ELF-1 (cell line): ENCODE measurements at regions not wholly inside any gene's neighbourhood (a gene's known extent, or its start where the extent isn't known, plus 50 kb on each side); places are given as distances from the start of the nearest gene placed in this dataset.

ENCODE experiments used
- DNase-seq: peaks from one replicate; pipeline ENCODE4 v3.0.0-alpha.2; 2016; ENCODE audit warnings: low read depth, low spot score

DNA sequence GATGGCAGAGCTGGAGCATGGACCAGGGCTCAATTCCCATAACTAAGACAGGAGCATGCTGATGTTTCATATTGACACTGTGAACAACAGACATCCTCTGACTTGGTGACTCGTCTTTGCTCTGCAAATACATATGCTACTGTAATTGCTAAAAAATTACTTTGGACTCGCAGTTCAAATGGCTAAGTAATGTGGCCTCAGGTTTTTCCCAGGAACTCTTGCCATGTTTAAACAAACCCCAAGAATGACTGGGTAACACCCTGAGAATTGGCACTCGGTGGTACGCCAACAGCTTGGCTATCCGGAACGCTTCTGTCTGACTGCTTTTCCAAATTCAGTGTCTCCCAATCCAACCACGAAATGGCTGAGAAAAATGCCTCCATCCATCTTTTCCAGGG lies 456.7 kb upstream of the THBS1 start:
- no peak for DNase-seq

DNA sequence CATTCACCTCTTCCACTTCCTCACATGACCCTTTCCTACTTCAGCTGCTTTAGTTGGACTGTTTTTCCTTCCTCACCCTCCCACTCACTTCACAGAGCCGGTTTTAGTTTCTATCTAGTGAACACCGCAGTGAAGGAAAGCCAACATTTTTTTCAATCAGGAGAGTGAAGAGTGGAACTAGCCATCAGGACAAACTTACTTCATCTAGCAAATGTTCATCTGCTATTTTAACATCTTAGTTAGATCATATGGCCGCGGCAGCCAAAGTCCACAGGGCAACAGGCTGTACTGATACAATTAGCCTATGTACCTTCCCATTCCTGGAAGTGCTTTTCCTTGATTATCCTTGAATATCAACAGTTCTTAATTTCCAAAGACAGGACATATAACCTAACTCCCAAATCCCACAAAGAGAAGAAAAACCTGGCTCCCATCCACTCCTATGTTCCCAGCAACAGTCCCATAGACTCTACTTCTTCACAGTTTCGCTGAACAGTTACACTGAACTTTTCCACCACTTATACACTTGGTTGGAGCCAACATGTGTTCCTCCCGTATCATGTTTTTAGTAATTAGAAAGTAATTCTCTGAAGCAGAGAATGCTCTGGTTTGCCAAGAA lies 456.2 kb upstream of the THBS1 start:
- DNase-seq = no peak

- no peak for DNase-seq
Observed at GRCh38 chr15:39125226-39125625, 455.7 kb upstream of the THBS1 start.

GRCh38 chr15:39125904-39126303 lies 455.0 kb upstream of the THBS1 start:
- peak; percentile 30 for DNase-seq

- DNase-seq = no peak
Observed at GRCh38 chr15:39127151-39127790, 453.6 kb upstream of the THBS1 start.

DNA sequence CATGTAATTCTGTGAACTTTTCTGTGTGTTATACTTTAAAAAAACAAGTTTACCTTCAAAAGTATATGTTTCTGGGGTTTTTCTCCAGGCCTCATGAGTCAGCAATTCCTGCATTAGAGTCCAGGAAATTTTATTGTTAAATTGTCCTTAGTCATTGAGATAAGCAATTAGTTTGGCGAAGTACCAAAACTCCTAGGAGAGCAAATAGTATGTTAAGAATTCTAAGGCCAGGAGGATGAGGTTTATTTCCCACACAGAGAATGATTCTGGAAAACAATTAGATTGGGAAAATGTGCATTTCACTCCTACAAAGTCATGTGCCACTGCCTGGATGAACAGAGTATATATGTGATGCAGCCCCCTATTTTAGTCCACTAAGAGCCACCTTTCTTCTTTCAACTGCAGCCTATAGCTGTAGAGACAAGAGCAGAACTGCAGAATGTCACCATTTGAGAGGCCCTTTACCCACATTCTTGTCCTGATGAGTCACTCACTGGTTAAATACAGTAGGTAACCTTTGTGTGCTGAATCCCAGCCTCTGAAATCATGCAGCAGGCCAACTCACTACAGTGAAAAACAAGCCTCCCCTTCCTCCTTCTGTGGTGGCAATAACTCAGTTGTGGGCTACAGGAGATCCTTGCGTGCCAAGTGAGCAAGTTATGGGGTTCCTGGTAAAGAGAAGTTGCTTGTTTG lies 452.8 kb upstream of the THBS1 start:
- peak; percentile 46 for DNase-seq

DNA sequence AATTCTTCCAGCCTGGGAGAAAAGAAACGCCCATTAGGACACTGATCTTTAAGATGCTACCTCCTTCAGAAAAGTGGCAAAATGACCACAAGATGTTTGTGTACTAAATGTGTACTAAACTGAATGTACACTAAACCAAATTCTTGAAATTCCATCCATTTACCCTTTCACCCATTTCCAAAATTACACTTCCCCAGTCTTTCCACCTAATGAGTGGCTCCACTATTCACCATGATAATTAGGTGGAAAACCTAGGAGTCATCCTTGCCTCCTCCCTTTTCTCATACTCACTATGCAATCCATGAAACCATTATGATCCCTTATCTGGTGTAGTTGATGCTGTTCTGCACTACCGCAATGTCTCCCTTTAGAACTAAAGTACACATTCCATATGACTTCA lies 452.1 kb upstream of the THBS1 start:
- no peak for DNase-seq

DNA sequence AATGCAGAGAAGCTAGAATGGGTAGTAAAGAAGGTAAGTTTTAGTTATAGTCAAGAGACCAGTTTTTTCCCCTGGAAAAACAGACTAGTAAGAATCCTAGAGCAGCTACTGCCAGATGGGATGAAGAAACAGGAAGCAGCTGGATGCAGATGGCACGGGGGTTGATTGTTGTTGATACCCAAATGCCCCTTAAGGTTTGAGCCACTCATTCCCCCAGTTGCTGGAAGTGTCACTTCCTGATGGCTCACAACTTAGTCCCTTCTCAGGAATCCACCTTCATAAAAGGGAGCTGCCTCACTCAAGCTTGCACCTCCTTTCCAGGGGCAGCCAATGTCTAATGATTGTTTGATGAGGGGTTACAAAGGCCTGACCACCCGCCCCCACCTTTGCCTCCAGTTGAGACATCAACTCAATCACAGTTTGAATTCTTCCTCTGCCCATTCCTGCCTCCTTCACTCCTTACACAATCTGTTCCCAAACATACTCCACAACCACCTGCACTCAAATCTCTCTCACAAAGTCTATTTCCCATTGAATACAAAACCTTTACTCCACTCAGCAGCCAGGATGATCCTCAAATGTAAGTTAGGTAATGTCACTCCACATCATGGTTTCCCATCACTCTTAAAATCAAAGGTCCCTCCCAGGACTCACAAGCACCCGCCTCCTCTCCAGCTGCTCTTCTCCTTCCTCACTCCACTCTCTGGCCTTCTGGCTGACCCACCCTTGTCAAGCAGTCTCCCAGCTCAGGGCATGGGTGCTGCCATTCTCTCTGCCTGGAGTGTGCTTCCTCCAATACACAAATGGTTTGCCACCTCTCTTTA lies 450.1 kb upstream of the THBS1 start:
- DNase-seq = no peak

- DNase-seq = no peak
Observed at GRCh38 chr15:39131609-39132008, 449.3 kb upstream of the THBS1 start.

DNA sequence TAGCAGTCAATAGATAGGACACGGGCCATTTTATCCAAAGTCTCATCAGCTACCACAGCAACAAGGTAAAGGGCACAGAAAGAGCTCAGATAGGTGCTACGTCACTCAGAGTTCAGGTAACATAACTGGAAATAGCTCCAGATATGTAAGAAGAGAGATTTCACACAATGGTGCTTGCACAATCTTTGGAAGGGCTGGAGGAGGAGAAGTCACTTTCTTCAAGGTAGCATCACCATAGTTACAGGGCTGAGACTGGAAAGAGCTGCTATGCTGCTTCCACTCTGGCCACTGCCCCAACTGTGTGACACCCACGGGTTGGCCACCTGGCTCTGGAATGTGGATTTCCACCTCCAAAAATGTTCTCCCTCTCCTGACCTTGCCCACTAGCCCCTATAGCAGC lies 448.8 kb upstream of the THBS1 start:
- no peak for DNase-seq

DNA sequence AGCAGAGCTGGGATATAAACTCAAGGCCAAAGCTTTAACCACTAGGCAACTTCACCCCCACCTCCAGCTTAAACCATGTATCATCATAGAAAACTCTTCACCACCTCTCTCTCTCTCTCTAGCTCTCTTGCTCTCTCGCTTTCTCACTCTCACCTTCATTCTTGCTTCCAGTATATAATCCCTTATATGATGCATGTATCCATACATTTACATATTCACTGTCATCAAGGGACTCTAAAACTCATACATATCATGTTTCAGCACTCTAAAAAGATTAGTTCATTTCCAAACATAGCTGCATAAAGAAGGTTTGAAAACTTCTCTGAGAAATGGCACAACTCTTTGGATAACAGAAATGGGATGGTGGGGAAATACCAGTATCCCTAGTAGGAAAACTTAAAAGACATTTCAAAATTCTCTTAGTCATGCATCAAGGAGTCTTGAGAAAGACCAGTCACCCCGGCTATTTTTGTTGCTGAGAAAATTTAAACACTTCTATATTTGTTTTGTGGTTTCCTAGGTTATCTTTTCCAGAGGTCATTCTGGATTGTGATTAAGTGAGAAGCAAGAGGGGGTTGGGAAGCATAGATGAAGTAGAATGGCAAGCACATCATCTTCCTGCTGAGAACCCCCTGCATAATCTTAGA lies 447.8 kb upstream of the THBS1 start:
- no peak for DNase-seq

DNA sequence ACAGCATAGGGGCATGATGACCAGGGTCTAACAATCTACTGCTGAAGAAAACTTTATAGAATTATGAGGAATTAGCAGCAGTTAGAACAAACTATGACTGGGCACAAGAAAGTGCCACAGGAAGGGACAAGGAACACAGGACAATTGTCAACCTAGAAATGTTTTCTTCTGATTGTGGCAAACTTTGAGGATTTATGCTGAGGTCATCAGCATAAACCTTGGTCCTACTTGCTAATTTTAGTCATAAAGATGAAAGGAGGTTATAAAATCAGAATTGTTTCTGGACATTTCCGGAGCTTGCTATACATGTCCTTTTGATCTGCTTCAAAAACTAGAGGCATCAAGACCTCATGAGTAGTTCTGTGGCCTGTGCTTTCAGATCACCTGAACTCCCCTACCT lies 446.6 kb upstream of the THBS1 start:
- DNase-seq = no peak

GRCh38 chr15:39135989-39136388 lies 444.9 kb upstream of the THBS1 start:
- DNase-seq = no peak

DNA sequence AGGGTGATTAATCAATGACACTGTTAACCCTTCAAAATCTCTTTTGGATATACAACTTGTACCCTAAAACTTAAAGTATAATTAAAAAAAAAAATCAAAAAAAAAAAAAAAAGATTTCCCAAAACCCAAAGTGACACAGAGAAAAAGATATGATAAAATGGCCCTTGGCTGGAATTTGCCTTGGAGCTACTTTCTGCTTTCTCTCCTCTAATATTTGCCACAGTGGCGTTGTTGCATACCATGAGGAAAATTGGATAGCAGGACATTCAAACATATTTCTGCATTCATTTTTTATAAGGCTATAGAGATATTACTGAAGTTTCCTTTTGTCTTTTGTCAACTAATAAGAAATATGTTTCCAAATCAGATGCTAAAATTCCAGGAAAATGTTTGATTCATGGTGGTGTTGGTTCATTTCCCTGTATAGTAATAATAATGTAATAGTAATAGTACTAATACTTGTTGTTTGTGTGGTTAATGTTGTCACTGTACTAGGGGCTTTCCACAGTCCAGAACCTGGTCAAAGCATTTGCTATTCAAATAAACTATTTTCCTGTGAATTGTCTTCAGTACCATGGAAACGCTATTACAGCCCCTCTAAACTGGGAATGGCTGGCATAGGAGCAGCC lies 441.3 kb upstream of the THBS1 start:
- no peak for DNase-seq

DNA sequence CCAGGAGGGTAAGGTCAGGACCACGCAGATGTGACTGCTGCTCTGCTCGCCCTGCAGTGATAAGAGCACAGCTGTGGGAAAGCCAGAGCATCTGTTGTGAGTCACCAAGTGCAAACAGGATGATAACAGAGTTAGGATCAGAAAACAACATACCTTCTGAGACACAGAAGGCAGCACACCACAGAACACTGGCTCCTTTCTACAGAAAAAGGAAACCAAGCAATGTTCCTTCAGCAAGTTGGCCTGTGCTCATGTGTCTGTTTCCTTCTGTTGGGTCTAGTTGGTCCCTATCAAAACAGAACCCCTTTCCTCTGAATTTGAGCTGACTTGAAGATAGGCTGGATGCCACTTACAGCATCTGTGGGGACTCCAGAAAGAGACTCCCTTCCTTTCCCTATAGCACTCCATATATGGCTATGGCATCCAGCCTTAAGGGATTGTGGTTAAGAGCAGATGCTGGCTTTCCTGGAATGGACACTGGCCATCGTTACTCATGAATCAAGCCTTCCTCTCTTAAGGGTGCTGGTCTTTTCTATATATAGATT lies 440.7 kb upstream of the THBS1 start:
- peak; percentile 65 for DNase-seq

GRCh38 chr15:39142500-39142899 lies 438.4 kb upstream of the THBS1 start:
- DNase-seq = no peak

GRCh38 chr15:39143479-39143878 lies 437.4 kb upstream of the THBS1 start:
- no peak for DNase-seq

DNA sequence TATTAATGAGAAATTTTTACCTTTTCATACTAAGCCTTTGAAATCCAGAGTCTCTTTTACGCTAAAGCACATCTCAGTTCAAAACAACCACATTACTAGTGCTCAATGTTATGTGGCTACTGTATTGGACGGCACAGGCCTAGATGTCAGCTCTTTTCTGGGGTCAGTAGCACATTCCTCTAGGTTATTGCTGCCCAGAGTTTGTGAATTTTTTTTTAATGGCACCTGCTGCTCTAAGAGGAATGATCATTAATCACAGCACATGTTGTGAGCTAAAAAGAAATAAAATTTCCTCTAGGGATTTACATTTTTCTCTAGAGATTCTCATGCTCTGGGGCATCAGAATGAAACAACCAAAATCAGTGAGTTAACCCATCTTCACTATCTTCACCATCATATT lies 436.8 kb upstream of the THBS1 start:
- DNase-seq = no peak

- no peak for DNase-seq
Observed at GRCh38 chr15:39144613-39145499, 436.0 kb upstream of the THBS1 start.
